Tibial nerve (tissue), 4 donors: ENCODE measurements at regions not wholly inside any gene's neighbourhood (a gene's known extent, or its start where the extent isn't known, plus 50 kb on each side); places are given as distances from the start of the nearest gene placed in this dataset.
"Not testable (repeated sequence)": the region's sequence is repeated elsewhere in the genome, so short reads cannot be mapped to it uniquely, and the experiment has no call there.

Experiments
- DNase-seq, 2 donors: peaks; one replicate each; pipeline ENCODE4 v3.0.0-alpha.2; 2019; ENCODE audit warnings: low spot score in 2 of 2
- H3K27ac ChIP-seq, 4 donors: fragments of 200-600 bp; sonication (generic) in 3 of 4; one replicate each; pipeline ENCODE4 v1.5.1; 2017 to 2019; ENCODE audit warnings: mild to moderate bottlenecking in 1 of 4
- H3K27me3 ChIP-seq, 2 donors: fragments of 200-600 bp; sonication (generic) in 1 of 2; one replicate each; pipeline versions ENCODE4 v1.5.1 to v1.6.0; 2017 to 2019
- H3K36me3 ChIP-seq, 3 donors: fragments of 200-600 bp; sonication (generic); one replicate each; pipeline ENCODE4 v1.5.1; 2018 to 2019
- H3K4me1 ChIP-seq, 4 donors: fragments of 200-600 bp; sonication (generic) in 3 of 4; one replicate each; pipeline ENCODE4 v1.5.1; 2017 to 2019
- H3K4me3 ChIP-seq, 4 donors: fragments of 200-600 bp; sonication (generic) in 3 of 4; one replicate each; pipeline ENCODE4 v1.5.1; 2017 to 2019; ENCODE audit warnings: mild to moderate bottlenecking in 1 of 4, moderate library complexity in 1 of 4
- H3K9me3 ChIP-seq, 4 donors: fragments of 200-600 bp; sonication (generic) in 3 of 4; one replicate each; pipeline ENCODE4 v1.5.1; 2017 to 2019
- EP300 ChIP-seq, 2 donors: sonication (generic); formaldehyde crosslinking; IDR thresholded peaks; one replicate each; pipeline ENCODE4 v1.6.1; 2017; ENCODE audit warnings: antibody characterized with exemption in 2 of 2, mild to moderate bottlenecking in 1 of 2
- POLR2A ChIP-seq, 2 donors: fragments of 450-650 bp; IDR thresholded peaks; one replicate each; pipeline ENCODE4 v1.6.1; 2017; ENCODE audit warnings: antibody characterized with exemption in 2 of 2, mild to moderate bottlenecking in 2 of 2, moderate library complexity in 2 of 2
- WGBS, 2 donors: methylation state at CpG; one replicate each; pipeline ENCODE4 v1.1.5; 2018; 5-methylcytosine and 5-hydroxymethylcytosine counted together
- TF ChIP-seq, protein P1 (sequence below), 5 experiments: fragments of 200-600 bp in 3 of 5; fragments of 450-650 bp in 2 of 5; sonication (generic) in 3 of 5; IDR thresholded peaks; one replicate each; pipeline ENCODE4 v1.5.1; 2016 to 2019; ENCODE audit warnings: antibody characterized with exemption in 5 of 5, mild to moderate bottlenecking in 3 of 5, moderate library complexity in 2 of 5

DNA sequence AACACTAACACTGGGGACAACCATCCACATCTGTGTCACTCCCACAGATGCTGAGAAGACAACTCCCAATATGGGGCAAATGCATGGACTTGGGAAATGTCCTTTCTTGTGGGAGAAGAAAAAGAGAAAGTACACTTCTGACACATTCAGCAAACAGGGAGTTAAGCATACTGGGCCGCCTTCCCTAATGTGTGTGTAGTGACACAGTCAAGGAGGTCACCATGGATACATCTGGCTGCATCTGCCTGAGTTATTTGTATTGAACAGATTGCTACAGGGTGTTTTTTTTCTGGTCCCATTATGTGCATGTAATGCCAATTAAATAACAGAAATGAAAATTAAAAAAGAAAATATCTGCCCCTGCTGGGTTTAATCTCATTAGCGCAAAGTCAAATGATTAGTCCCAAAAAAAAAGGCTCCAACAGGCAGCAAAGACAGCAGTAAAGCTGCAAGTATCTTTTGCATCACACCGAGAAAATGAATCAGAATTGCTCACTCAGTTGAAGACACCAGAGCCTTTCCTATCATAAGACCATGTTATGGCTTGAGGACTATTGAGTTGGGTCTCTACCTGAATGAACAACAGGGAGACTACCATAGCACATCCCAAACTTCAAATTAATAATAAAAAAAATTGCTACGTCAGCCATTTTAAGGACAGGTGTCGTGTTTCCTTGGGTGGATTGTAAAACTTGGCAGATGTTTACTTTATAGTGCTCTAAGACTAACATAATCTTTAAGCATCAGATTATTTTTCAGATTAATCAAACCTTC lies 395.9 kb downstream of the DTWD2 start:
- TF ChIP-seq, protein P1, sequence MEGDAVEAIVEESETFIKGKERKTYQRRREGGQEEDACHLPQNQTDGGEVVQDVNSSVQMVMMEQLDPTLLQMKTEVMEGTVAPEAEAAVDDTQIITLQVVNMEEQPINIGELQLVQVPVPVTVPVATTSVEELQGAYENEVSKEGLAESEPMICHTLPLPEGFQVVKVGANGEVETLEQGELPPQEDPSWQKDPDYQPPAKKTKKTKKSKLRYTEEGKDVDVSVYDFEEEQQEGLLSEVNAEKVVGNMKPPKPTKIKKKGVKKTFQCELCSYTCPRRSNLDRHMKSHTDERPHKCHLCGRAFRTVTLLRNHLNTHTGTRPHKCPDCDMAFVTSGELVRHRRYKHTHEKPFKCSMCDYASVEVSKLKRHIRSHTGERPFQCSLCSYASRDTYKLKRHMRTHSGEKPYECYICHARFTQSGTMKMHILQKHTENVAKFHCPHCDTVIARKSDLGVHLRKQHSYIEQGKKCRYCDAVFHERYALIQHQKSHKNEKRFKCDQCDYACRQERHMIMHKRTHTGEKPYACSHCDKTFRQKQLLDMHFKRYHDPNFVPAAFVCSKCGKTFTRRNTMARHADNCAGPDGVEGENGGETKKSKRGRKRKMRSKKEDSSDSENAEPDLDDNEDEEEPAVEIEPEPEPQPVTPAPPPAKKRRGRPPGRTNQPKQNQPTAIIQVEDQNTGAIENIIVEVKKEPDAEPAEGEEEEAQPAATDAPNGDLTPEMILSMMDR (IDR thresholded peaks at IDR 0.05), result no peak
- no peak for TF ChIP-seq EP300 (IDR thresholded peaks at IDR 0.05)
- TF ChIP-seq POLR2A (IDR thresholded peaks at IDR 0.05), result no peak
- DNase-seq, result no peak
- WGBS, 2 donors, result 57 to 67% methylated on average over 5 of the region's 5 CpGs
- H3K9me3 ChIP-seq, result no peaks in the 10 kb centered on the region
- no peaks in the 10 kb centered on the region for H3K27me3 ChIP-seq
- H3K36me3 ChIP-seq, result no peaks in the 10 kb centered on the region
- H3K27ac ChIP-seq, result no peak overlapping the region
- no peak overlapping the region for H3K4me3 ChIP-seq
- peaks cover 0 to 10% (median 0%) of the 10 kb centered on the region in 4 donors for H3K4me1 ChIP-seq

DNA sequence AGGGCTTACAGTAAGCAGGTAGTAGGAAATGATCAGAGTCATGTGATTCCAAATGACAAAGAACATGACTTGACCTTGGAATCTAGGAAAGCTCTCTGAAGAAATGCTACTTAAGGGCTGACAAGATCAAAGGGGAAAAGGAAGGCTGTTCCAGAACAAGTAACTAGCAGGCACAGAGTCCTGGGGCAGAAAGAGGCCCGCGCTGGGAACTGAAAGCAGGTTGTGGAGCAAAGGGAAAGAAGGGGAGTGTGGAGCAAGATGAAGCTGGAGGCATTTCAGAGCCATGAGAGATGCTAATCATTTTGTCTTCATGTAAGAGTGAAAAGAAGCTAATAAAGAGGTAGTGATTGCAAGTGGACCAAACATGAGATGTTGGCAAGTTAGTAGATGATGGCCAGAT lies 397.5 kb downstream of the DTWD2 start:
- WGBS, 2 donors, result 85 to 94% methylated on average over 2 of the region's 2 CpGs
- Histone ChIP-seq H3K36me3 (no peaks in the 10 kb centered on the region), H3K9me3 (no peaks in the 10 kb centered on the region), H3K27me3 (no peaks in the 10 kb centered on the region), H3K27ac (no peak overlapping the region), H3K4me1 (no peaks in the 10 kb centered on the region), H3K4me3 (no peak overlapping the region)
- TF ChIP-seq EP300 (IDR thresholded peaks at IDR 0.05) (no peak), POLR2A (IDR thresholded peaks at IDR 0.05) (no peak)
- TF ChIP-seq, protein P1 (IDR thresholded peaks at IDR 0.05), result no peak
- no peak for DNase-seq

DNA sequence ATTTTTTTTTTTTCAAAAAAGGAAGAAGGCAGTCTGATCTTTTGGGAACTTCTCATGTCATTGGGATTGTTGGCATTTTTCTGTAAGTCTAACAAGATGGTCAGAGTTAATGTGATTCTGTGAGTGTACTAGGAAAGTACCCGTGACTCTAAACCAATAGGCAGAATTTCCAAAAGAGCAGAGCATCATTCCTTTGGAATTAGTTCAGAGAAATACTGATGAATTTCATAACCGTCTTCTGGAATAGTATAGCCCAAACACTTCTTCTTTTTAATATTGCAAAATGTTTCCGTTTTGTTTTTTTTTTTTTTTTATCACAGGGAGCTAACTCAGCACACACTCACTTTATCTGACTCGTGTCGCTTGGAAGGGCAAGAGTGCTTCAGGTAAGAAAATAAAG lies 407.4 kb downstream of the DTWD2 start:
- TF ChIP-seq POLR2A (IDR thresholded peaks at IDR 0.05) (no peak), EP300 (IDR thresholded peaks at IDR 0.05) (no peak)
- 62 to 81% methylated on average over 5 of the region's 5 CpGs for WGBS, 2 donors
- Histone ChIP-seq H3K4me3 (no peak overlapping the region), H3K9me3 (no peaks in the 10 kb centered on the region), H3K27ac (no peak overlapping the region), H3K27me3 (no peaks in the 10 kb centered on the region), H3K4me1 (peaks cover 0 to 5% (median 0%) of the 10 kb centered on the region in 4 donors), H3K36me3 (no peaks in the 10 kb centered on the region)
- DNase-seq, result no peak

DNA sequence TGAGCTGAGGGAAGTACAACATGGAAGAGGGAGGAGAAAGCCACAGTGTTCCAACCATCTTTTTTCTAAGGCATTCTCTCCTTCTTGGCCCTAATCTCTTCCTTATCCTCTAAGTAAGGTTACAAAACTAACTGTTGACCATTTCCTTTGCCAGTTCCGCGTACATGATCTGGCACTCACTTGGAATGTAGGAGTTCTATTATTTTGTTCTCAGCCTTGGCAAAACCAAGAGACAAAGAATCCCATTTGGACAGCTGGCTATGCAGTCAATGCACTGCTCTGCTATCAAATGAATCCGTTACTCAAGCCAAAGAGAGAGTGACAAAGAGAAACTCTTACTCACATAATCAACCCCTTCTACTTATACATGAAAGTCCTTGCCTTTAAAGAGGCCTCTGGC lies 410.3 kb downstream of the DTWD2 start:
- Histone ChIP-seq H3K4me3 (no peak overlapping the region), H3K27me3 (no peaks in the 10 kb centered on the region), H3K27ac (peak overlapping the region in 2 of 4 donors; percentile 29 to 36), H3K9me3 (no peaks in the 10 kb centered on the region), H3K4me1 (peaks cover 0 to 5% (median 0%) of the 10 kb centered on the region in 4 donors), H3K36me3 (no peaks in the 10 kb centered on the region)
- 46 to 58% methylated on average over 3 of the region's 3 CpGs for WGBS, 2 donors
- no peak for DNase-seq
- TF ChIP-seq, protein P1 (IDR thresholded peaks at IDR 0.05), result no peak
- TF ChIP-seq POLR2A (IDR thresholded peaks at IDR 0.05) (no peak), EP300 (IDR thresholded peaks at IDR 0.05) (no peak)

DNA sequence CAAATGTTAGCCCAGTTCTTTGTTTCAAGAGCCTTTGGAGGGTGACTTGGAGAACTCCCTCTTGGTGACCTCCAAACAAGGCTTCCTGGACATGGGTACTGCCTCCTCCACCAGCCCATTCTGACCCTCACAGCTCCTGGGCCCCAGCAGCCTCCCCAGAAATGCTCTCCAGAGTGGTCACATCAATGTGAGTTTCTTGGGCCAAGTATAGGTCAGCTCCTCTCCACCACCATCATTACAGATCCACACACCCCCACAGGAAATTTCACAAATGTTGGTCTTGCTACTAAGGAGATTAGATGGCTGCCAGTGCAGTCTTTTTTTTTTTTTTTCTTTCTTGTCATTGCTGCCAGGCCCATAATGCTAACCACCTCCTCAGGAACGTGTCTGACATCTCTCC lies 410.7 kb downstream of the DTWD2 start:
- no peak overlapping the region for H3K4me3 ChIP-seq
- no peak for DNase-seq
- H3K9me3 ChIP-seq, result no peaks in the 10 kb centered on the region
- no peaks in the 10 kb centered on the region for H3K27me3 ChIP-seq
- 67 to 75% methylated on average over 1 of the region's 1 CpG for WGBS, 2 donors
- H3K27ac ChIP-seq, result peak overlapping the region in 2 of 4 donors; percentile 29 to 36
- no peaks in the 10 kb centered on the region for H3K36me3 ChIP-seq
- peaks cover 0 to 5% (median 0%) of the 10 kb centered on the region in 4 donors for H3K4me1 ChIP-seq
- no peak for TF ChIP-seq POLR2A (IDR thresholded peaks at IDR 0.05)
- TF ChIP-seq EP300 (IDR thresholded peaks at IDR 0.05), result no peak
- TF ChIP-seq, protein P1 (IDR thresholded peaks at IDR 0.05), result no peak

DNA sequence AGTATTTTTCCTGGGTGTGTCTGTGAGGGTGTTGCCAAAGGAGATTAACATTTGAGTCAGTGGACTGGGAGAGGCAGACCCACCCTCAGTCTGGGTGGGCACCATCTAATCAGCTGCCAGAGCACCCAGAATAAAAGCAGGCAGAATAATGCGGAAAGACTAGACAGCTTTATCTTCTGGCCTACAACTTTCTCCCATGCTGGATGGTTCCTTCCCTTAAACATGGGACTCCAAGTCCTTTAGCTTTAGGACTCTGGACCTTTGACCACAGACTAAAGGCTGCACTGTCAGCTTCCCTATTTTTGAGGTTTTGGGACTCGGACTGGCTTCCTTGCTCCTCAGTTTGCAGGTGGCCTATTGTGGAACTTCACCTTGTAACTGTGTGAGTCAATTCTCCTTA lies 418.1 kb downstream of the DTWD2 start:
- not testable (repeated sequence) for H3K36me3 ChIP-seq, H3K27me3 ChIP-seq
- WGBS, 2 donors, result 91 to 94% methylated on average over 2 of the region's 2 CpGs

DNA sequence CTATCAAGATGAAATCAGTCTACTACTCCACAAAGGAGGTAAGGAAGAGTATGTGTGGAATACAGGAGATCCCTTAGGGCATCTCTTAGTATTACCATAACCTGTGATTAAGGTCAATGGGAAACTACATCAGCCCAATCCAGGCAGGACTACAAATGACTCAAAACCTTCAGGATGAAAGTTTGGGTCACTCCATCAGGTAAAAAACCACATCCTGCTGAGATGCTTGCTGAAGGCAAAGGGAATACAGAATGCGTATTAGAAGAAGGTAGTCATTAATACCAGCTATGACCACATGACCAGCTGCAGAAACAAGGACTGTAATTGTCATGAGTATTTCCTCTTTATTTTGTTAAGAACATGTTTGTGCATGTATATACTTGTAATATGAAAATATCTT lies 418.8 kb downstream of the DTWD2 start:
- not testable (repeated sequence) for H3K27me3 ChIP-seq, H3K36me3 ChIP-seq, H3K9me3 ChIP-seq, H3K27ac ChIP-seq, DNase-seq, H3K4me1 ChIP-seq, H3K4me3 ChIP-seq
- 95 to 100% methylated on average over 1 of the region's 1 CpG for WGBS, 2 donors

More for the DNA sequence above, 418.1 kb downstream of the DTWD2 start:
- H3K27ac ChIP-seq, DNase-seq, H3K9me3 ChIP-seq, H3K4me1 ChIP-seq, H3K4me3 ChIP-seq: not testable (repeated sequence)
